ENCODE measurements at regions not wholly inside any gene's neighbourhood (a gene's known extent, or its start where the extent isn't known, plus 50 kb on each side); places are given as distances from the start of the nearest gene placed in this dataset.

DNA sequence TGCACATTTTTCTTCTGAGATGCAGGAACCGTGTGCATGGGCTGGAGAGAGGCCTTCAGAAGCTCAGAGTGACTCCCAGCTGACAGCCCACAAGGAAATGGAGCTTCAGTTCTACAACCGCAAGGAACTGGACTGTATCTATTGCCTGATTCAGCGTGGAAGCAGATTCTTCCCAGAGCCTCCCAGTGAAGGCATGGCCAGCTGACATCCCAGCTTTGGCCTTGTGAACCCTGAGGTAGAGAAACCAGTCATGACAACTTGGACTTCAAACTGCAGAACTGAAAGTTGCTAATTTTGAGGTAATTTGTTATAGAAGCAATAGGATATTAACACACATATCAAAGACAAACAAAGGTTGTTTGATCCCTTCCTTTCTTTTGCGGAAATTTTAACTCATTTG, 94.3 kb upstream of the NOX3 start:
- Histone ChIP-seq H3K27me3 (ENCODE audit: control insufficient read depth in 2 of 2, insufficient read depth in 1 of 2, low read length in 1 of 2) (no peaks in the 10 kb centered on the region), H3K27ac (ENCODE audit: low read depth in 1 of 2, low read length in 1 of 2) (no peak overlapping the region), H3K9me3 (ENCODE audit: control insufficient read depth in 2 of 2, insufficient read depth in 1 of 2, low read length in 1 of 2) (no peaks in the 10 kb centered on the region), H3K4me3 (ENCODE audit: low read length in 2 of 2) (no peak overlapping the region), H3K36me3 (ENCODE audit: control insufficient read depth in 2 of 2, insufficient read depth in 2 of 2, low read length in 1 of 2) (no peaks in the 10 kb centered on the region), H3K4me1 (ENCODE audit: control insufficient read depth in 2 of 2, insufficient read depth in 2 of 2, low read length in 2 of 2) (no peaks in the 10 kb centered on the region)
- DNase-seq (ENCODE audit: low read depth in 6 of 9, low spot score in 9 of 9): no peak
- 71% methylated on average over 4 of the region's 4 CpGs for WGBS

DNA sequence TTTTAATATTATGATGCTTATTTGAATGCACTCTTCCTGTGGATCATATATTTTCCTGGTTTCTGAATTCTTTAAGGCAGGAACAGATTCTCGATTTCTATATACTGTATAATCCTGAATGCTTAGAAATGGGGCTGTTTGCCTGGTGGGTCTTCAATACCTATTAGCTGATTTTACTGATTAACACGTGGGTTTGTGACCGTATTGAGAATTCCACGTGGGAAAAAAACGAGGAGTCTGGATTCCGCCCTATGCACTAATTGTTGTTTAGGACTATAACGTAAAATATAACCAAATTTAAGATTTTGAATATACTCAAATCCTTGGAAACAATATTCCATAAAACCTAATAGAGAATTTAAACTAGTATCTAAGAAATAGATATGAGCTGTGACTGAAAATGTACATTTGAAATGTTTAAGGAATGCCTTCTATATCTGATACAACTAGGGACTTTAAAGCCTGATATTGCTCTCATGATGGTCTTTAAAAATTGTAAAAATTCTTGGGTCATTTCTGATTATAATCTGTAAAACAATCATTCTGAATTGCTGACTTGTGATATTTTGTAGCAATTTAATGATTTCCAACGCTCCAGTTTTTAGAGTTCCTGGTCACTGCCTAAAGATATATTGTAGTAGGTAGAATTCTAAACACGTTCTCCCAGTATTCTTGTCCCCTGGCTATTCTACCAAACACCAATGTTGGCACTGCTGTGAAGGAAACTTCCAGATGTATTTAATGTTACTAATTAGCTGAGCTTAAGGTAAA, 93.6 kb upstream of the NOX3 start:
- WGBS: 92% methylated on average over 9 of the region's 9 CpGs
- Histone ChIP-seq H3K4me1 (ENCODE audit: control insufficient read depth in 2 of 2, insufficient read depth in 2 of 2, low read length in 2 of 2) (no peaks in the 10 kb centered on the region), H3K9me3 (ENCODE audit: control insufficient read depth in 2 of 2, insufficient read depth in 1 of 2, low read length in 1 of 2) (no peaks in the 10 kb centered on the region), H3K36me3 (ENCODE audit: control insufficient read depth in 2 of 2, insufficient read depth in 2 of 2, low read length in 1 of 2) (no peaks in the 10 kb centered on the region), H3K4me3 (ENCODE audit: low read length in 2 of 2) (no peak overlapping the region), H3K27me3 (ENCODE audit: control insufficient read depth in 2 of 2, insufficient read depth in 1 of 2, low read length in 1 of 2) (no peaks in the 10 kb centered on the region), H3K27ac (ENCODE audit: low read depth in 1 of 2, low read length in 1 of 2) (no peak overlapping the region)
- DNase-seq (ENCODE audit: low read depth in 6 of 9, low spot score in 9 of 9): no peak

DNA sequence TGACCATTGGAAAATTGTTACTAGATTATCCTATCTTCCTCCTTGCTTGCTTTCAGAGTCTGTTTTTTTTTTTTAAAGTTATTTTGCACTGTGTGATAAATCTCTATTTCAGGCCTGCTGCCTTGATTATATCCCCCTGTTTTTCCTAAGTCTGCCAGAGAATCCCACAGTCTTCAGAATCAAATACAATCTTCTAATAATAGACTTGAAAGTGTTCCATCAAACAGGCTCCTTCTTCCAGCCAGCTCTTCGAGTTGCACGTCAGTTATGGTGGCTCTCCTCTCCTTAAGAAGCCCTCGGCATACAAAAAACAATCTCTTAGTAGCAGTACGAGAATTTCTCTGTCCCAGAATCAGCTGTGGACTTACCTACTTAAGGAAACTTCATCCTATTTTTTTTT, 92.9 kb upstream of the NOX3 start:
- no peak overlapping the region for H3K4me3 ChIP-seq (ENCODE audit: low read length in 2 of 2)
- WGBS: 97% methylated on average over 4 of the region's 4 CpGs
- no peak for DNase-seq (ENCODE audit: low read depth in 6 of 9, low spot score in 9 of 9)
- H3K27me3 ChIP-seq (ENCODE audit: control insufficient read depth in 2 of 2, insufficient read depth in 1 of 2, low read length in 1 of 2): no peaks in the 10 kb centered on the region
- H3K27ac ChIP-seq (ENCODE audit: low read depth in 1 of 2, low read length in 1 of 2): no peak overlapping the region
- H3K9me3 ChIP-seq (ENCODE audit: control insufficient read depth in 2 of 2, insufficient read depth in 1 of 2, low read length in 1 of 2): no peaks in the 10 kb centered on the region
- no peaks in the 10 kb centered on the region for H3K4me1 ChIP-seq (ENCODE audit: control insufficient read depth in 2 of 2, insufficient read depth in 2 of 2, low read length in 2 of 2)
- H3K36me3 ChIP-seq (ENCODE audit: control insufficient read depth in 2 of 2, insufficient read depth in 2 of 2, low read length in 1 of 2): no peaks in the 10 kb centered on the region

DNA sequence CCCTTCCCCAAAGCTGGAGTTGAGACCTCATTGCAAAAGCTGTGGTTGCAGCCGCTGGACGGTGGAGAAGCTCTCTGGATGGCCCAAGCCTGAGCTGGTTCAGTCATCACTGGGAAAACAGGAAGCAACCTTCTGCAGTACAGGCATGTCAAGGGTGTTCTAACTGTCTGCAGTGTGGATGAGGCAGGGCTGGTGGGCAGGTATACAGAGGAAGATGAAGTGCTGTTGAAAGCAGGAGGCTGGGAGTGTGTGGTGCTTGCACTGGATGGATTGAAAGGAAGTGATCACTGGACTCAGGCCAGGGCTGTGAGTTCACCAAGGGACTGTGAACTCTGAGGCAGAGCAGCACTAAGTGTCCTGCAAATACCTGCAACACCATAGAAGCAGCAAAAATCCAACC, 89.0 kb upstream of the NOX3 start:
- H3K4me3 ChIP-seq (ENCODE audit: low read length in 2 of 2): no peak overlapping the region
- H3K27ac ChIP-seq (ENCODE audit: low read depth in 1 of 2, low read length in 1 of 2): no peak overlapping the region
- H3K27me3 ChIP-seq (ENCODE audit: control insufficient read depth in 2 of 2, insufficient read depth in 1 of 2, low read length in 1 of 2): no peaks in the 10 kb centered on the region
- DNase-seq (ENCODE audit: low read depth in 6 of 9, low spot score in 9 of 9): no peak
- 97% methylated on average over 2 of the region's 2 CpGs for WGBS
- H3K4me1 ChIP-seq (ENCODE audit: control insufficient read depth in 2 of 2, insufficient read depth in 2 of 2, low read length in 2 of 2): no peaks in the 10 kb centered on the region
- H3K36me3 ChIP-seq (ENCODE audit: control insufficient read depth in 2 of 2, insufficient read depth in 2 of 2, low read length in 1 of 2): no peaks in the 10 kb centered on the region
- no peaks in the 10 kb centered on the region for H3K9me3 ChIP-seq (ENCODE audit: control insufficient read depth in 2 of 2, insufficient read depth in 1 of 2, low read length in 1 of 2)

DNA sequence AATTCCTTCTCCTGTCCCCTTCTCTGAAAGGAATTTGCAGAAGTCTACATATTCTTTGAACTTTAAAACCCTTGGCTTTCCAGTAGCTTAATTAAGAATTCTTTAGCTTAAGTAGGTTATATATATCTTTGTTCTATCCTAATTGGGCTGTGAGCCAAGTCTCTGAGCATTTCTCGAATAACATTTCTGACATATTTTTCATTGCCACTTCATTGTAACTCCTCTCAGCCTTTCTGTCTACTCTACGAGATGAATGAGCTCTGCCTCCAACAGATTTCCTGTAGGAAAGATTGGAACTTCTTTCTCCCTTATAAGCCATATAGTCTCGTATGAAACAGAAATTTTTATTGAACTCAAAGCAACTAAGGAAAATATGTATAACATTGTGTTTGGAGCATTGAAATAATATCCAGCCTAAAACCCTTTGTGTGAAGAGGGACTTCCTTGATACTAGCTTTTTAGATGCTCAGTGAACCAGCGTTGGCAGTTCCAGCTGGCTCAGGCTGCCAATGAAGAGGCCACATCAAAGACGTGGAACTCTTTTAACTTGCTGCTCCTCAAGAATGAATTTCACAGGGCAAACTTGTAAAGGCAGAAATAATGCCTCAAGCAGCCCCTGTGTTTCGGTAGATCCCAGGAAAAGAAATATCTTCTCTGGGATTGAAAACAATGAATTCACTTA, 87.7 kb upstream of the NOX3 start:
- no peaks in the 10 kb centered on the region for H3K9me3 ChIP-seq (ENCODE audit: control insufficient read depth in 2 of 2, insufficient read depth in 1 of 2, low read length in 1 of 2)
- WGBS: 33% methylated on average over 6 of the region's 6 CpGs
- peak; percentile 8 to 75 (median 31) for DNase-seq (ENCODE audit: low read depth in 6 of 9, low spot score in 9 of 9)

DNA sequence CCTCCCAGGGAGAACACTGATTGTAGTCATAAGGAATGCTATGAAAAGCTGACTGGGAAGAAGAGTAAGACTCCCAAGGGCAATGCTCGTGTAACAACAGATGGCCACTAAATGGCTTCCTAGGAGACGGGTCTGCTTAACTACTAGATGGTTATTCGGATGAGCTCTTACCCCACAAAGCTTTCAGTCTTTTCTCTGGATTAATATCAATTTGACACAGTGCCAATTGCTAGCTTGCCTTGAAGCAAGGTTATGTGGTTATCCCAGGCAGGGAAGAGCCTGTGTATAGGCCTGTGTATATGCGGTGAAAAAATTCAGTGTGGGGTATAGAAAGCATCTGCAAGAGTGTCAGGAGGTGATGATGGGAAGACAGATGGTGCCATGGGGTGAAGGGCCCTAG, 86.4 kb upstream of the NOX3 start:
- H3K27me3 ChIP-seq (ENCODE audit: control insufficient read depth in 2 of 2, insufficient read depth in 1 of 2, low read length in 1 of 2): no peaks in the 10 kb centered on the region
- H3K4me3 ChIP-seq (ENCODE audit: low read length in 2 of 2): no peak overlapping the region
- no peaks in the 10 kb centered on the region for H3K9me3 ChIP-seq (ENCODE audit: control insufficient read depth in 2 of 2, insufficient read depth in 1 of 2, low read length in 1 of 2)
- no peaks in the 10 kb centered on the region for H3K36me3 ChIP-seq (ENCODE audit: control insufficient read depth in 2 of 2, insufficient read depth in 2 of 2, low read length in 1 of 2)
- 92% methylated on average over 4 of the region's 4 CpGs for WGBS
- no peak overlapping the region for H3K27ac ChIP-seq (ENCODE audit: low read depth in 1 of 2, low read length in 1 of 2)
- DNase-seq (ENCODE audit: low read depth in 6 of 9, low spot score in 9 of 9): no peak
- no peaks in the 10 kb centered on the region for H3K4me1 ChIP-seq (ENCODE audit: control insufficient read depth in 2 of 2, insufficient read depth in 2 of 2, low read length in 2 of 2)

More for the DNA sequence above, 87.7 kb upstream of the NOX3 start:
- Histone ChIP-seq H3K36me3 (ENCODE audit: control insufficient read depth in 2 of 2, insufficient read depth in 2 of 2, low read length in 1 of 2) (no peaks in the 10 kb centered on the region), H3K27ac (ENCODE audit: low read depth in 1 of 2, low read length in 1 of 2) (no peak overlapping the region), H3K27me3 (ENCODE audit: control insufficient read depth in 2 of 2, insufficient read depth in 1 of 2, low read length in 1 of 2) (no peaks in the 10 kb centered on the region), H3K4me3 (ENCODE audit: low read length in 2 of 2) (no peak overlapping the region), H3K4me1 (ENCODE audit: control insufficient read depth in 2 of 2, insufficient read depth in 2 of 2, low read length in 2 of 2) (no peaks in the 10 kb centered on the region)

DNA sequence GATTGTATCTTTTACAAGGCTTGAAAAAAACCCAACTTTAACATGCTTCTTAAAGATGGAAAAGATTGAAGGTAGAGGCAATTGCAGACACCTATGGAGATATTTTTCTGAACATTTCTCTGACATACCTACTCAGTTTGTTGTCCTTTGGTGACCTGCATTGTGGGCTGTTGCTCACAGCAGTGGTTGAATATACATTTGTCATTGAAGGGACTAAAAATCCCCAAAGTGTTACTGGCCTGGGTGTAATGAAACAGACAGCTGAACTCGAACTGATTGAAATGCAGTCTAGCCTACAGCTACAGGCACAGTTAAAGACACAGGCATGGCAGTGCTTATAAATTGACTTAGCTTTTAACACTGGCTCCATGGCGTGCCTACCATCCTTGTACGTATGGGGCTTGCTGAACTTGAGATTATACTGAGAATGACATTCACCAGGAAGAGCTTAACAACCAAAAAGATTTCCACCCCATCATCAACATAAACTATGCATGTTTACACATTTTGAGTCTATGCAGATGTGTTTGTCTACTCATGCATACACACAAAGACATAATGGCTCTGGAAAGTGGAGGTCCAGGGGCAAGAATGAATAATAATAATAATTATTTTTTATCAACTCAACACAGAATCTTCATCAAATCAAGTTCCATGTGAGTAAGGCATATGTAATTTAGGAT, 83.2 kb upstream of the NOX3 start:
- Histone ChIP-seq H3K4me1 (ENCODE audit: control insufficient read depth in 2 of 2, insufficient read depth in 2 of 2, low read length in 2 of 2) (no peaks in the 10 kb centered on the region), H3K9me3 (ENCODE audit: control insufficient read depth in 2 of 2, insufficient read depth in 1 of 2, low read length in 1 of 2) (no peaks in the 10 kb centered on the region), H3K36me3 (ENCODE audit: control insufficient read depth in 2 of 2, insufficient read depth in 2 of 2, low read length in 1 of 2) (no peaks in the 10 kb centered on the region), H3K4me3 (ENCODE audit: low read length in 2 of 2) (no peak overlapping the region), H3K27ac (ENCODE audit: low read depth in 1 of 2, low read length in 1 of 2) (no peak overlapping the region), H3K27me3 (ENCODE audit: control insufficient read depth in 2 of 2, insufficient read depth in 1 of 2, low read length in 1 of 2) (no peaks in the 10 kb centered on the region)
- 96% methylated on average over 3 of the region's 3 CpGs for WGBS
- DNase-seq (ENCODE audit: low read depth in 6 of 9, low spot score in 9 of 9): no peak

DNA sequence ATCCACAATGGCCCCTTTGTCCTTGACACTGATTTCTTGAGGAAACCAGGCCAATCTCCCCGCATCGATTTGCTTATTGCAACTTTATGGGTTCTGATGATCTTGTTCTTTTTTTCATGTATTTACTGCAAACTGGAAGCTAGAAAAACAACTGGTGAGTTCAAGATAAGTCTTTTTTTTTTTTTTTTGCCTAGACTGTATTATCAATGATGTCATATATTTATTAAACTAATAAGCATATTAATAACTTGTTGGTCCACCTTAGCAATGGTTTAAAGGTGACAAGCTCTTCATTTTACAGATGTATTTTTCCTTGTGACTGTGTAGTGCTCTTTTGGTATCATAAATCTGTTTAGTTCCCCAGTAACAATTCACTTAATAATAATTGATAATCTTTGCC, 79.0 kb upstream of the NOX3 start:
- 99% methylated on average over 2 of the region's 2 CpGs for WGBS
- Histone ChIP-seq H3K9me3 (ENCODE audit: control insufficient read depth in 2 of 2, insufficient read depth in 1 of 2, low read length in 1 of 2) (no peaks in the 10 kb centered on the region), H3K4me3 (ENCODE audit: low read length in 2 of 2) (no peak overlapping the region)

DNA sequence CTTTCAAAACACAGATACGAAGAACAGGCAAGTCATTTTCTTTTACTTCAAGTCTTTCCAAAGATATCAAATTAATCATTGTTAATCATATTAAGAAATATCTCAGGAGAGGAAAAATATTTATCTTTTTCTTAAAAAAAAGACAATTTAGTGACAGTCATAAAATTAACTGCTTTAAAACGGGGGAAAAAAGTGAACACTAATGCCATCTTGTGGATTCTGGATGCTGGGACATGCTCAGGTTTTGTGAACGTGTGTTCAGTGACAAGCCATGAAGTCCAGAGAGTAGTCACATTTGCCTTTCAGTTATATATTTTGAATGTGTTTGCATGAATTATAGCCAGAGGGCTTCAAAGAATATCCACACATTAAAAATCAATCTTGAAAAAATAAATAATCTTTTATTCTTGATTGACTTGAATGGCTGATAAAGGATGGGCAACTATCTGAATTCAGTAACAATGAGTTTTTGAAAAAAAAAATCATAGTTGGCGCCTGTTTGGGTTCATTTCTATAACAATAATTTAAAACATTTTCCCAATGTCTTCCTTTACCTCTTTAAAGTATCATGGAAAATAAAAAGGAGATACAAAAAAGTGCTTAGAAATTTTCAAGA, 74.7 kb upstream of the NOX3 start:
- WGBS: 59% methylated on average over 4 of the region's 4 CpGs
- H3K27me3 ChIP-seq (ENCODE audit: control insufficient read depth in 2 of 2, insufficient read depth in 1 of 2, low read length in 1 of 2): no peaks in the 10 kb centered on the region
- H3K9me3 ChIP-seq (ENCODE audit: control insufficient read depth in 2 of 2, insufficient read depth in 1 of 2, low read length in 1 of 2): no peaks in the 10 kb centered on the region
- H3K27ac ChIP-seq (ENCODE audit: low read depth in 1 of 2, low read length in 1 of 2): no peak overlapping the region
- no peak overlapping the region for H3K4me3 ChIP-seq (ENCODE audit: low read length in 2 of 2)
- no peaks in the 10 kb centered on the region for H3K36me3 ChIP-seq (ENCODE audit: control insufficient read depth in 2 of 2, insufficient read depth in 2 of 2, low read length in 1 of 2)
- H3K4me1 ChIP-seq (ENCODE audit: control insufficient read depth in 2 of 2, insufficient read depth in 2 of 2, low read length in 2 of 2): no peaks in the 10 kb centered on the region
- DNase-seq (ENCODE audit: low read depth in 6 of 9, low spot score in 9 of 9): peak in 4 of 9 donors; percentile 8 to 33 (median 14)

More for the DNA sequence above, 79.0 kb upstream of the NOX3 start:
- H3K27ac ChIP-seq (ENCODE audit: low read depth in 1 of 2, low read length in 1 of 2): no peak overlapping the region
- no peaks in the 10 kb centered on the region for H3K27me3 ChIP-seq (ENCODE audit: control insufficient read depth in 2 of 2, insufficient read depth in 1 of 2, low read length in 1 of 2)
- H3K4me1 ChIP-seq (ENCODE audit: control insufficient read depth in 2 of 2, insufficient read depth in 2 of 2, low read length in 2 of 2): no peaks in the 10 kb centered on the region
- no peak for DNase-seq (ENCODE audit: low read depth in 6 of 9, low spot score in 9 of 9)
- H3K36me3 ChIP-seq (ENCODE audit: control insufficient read depth in 2 of 2, insufficient read depth in 2 of 2, low read length in 1 of 2): no peaks in the 10 kb centered on the region
